ENCODE measurements at regions not wholly inside any gene's neighbourhood (a gene's known extent, or its start where the extent isn't known, plus 50 kb on each side); places are given as distances from the start of the nearest gene placed in this dataset.

- TF ChIP-seq CTCF (IDR thresholded peaks at IDR 0.05) (no peak), POLR2AphosphoS5 (IDR thresholded peaks at IDR 0.05; ENCODE audit: insufficient read depth in 1 of 2, low read depth in 1 of 2) (no peak), POLR2A (IDR thresholded peaks at IDR 0.05) (no peak)
Measured at GRCh38 chr4:129233691-129234090, 137.7 kb downstream of the C4orf33 start.

Data from vagina (tissue), 2 donors.